GM20431 (cell line): ENCODE measurements at regions not wholly inside any gene's neighbourhood (a gene's known extent, or its start where the extent isn't known, plus 50 kb on each side); places are given as distances from the start of the nearest gene placed in this dataset.

Experiments
- in situ Hi-C: fragments of 300-500 bp; cut with MseI, MboI; formaldehyde crosslinking; loops from one replicate; pipeline ENCODE4 v1.15.0; 2020; ENCODE audit warnings: low sequenced_read_pairs; ENCODE audit not compliant: unreplicated experiment

- in situ Hi-C loops, result no loop called here
Observed at GRCh38 chr2:13877571-13877970, 754.9 kb upstream of the LRATD1 start.

GRCh38 chr2:13884291-13884976, 748.1 kb upstream of the LRATD1 start:
- in situ Hi-C loops, result no loop called here

- in situ Hi-C loops, result no loop called here
Observed at GRCh38 chr2:13901526-13901925, 731.0 kb upstream of the LRATD1 start.

- in situ Hi-C loops, result no loop called here
Observed at GRCh38 chr2:13905831-13906230, 726.7 kb upstream of the LRATD1 start.

GRCh38 chr2:13916066-13916465, 716.5 kb upstream of the LRATD1 start:
- in situ Hi-C loops, result no loop called here

DNA sequence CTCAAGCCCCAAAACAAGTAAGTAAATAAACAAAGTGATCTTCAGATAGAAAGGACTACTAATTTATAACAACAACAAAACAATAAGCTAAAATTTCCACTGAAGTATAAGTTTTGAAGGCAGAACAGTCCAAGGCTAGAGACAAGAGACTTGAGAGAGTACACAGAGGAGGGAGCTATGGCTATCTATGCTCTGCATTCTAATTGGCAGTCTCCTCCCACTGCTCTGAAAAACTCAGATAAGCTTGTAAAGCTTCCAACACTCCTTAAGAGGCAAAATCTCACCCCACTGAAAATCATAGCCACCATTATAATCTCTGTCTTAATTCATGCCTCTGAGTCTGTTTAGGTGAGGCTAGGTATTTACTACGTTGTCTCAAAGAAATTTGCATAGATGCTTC, 714.6 kb upstream of the LRATD1 start:
- in situ Hi-C loops, result no loop called here

GRCh38 chr2:13919981-13920382, 712.5 kb upstream of the LRATD1 start:
- in situ Hi-C loops, result no loop called here

GRCh38 chr2:13921245-13921644, 711.3 kb upstream of the LRATD1 start:
- in situ Hi-C loops, result no loop called here

DNA sequence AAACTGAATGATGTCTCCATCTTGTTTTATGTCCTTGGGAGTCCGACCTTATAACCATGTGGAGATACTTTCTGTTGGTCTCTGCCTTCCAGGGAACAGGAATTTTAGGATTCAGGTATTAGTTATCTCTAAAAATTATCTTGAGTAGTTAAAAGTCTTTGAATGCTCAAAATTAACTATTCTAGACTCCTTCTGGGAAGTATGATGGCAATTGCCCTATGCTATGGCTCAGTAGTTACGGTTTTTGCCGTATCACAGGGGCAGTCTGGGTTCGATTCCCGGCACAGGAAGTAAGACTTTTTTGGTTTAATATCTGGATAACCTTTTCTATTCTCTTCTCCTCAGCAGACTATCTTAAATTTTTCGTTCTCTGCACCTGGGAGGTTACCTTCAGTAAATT, 708.7 kb upstream of the LRATD1 start:
- in situ Hi-C loops, result no loop called here

GRCh38 chr2:13942111-13942510, 690.4 kb upstream of the LRATD1 start:
- in situ Hi-C loops, result no loop called here

DNA sequence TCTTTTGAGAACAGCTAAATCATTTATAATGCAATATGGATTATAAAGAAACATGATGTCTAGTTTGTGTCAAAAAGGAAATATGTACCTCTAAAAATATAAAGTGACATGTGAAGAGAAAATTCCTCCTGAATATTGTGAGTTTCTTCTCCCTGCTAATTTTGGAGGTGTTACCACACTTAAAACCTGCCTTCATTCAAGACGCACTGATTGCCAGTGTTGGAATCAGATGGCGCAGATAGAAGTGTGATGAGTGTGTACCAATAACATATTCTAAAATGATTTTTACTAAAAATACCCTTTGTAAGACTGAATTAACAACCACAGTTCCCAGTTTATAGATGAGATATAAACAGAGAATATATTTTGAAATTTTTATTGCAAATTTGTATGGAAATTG, 681.8 kb upstream of the LRATD1 start:
- in situ Hi-C loops, result no loop called here

- in situ Hi-C loops, result no loop called here
Observed at GRCh38 chr2:13968811-13969210, 663.7 kb upstream of the LRATD1 start.

GRCh38 chr2:13986119-13986720, 646.3 kb upstream of the LRATD1 start:
- in situ Hi-C loops, result no loop called here

DNA sequence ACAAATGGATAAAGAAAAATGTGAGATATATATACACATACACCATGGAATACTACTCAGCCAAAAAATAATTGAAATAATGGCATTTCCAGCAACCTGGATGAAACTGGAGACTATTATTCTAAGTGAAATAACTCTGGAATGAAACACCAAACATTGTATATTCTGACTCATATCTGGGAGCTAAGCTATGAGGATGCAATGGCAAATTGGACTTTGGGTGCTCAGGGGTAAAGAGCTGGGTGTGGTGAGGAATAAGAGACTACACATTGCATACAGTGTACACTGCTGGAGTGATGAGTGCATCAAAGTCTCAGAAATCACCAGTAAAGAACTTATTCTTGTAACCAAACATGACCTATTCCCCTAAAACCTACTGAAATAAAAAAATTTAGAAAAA, 636.0 kb upstream of the LRATD1 start:
- in situ Hi-C loops, result no loop called here

- in situ Hi-C loops, result no loop called here
Observed at GRCh38 chr2:14011190-14011589, 621.3 kb upstream of the LRATD1 start.

DNA sequence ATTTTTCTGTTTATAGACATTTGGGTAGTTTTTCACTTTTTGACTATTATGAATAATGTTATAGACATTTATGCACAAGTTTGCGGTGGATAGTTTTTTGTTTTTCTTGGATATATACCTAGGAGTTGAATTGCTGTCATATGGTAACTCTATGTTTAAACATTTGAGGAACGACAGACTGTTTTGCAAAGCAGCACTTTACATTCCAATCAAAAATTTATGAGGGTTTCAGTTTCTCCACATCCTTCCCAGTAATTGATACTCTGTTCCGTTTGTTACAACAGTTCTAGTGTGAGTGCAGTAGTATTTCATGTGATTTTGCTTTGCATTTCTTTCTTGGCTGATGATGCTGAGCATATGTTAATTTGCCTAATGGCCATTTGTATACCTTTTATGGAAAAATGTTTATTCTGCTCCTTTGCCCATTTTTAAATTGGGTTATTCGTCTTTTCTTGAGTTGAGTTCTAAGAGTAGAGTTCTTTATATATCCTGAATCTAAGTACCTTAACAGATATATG, 617.3 kb upstream of the LRATD1 start:
- in situ Hi-C loops, result no loop called here

- in situ Hi-C loops, result no loop called here
Observed at GRCh38 chr2:14016289-14016955, 616.1 kb upstream of the LRATD1 start.

DNA sequence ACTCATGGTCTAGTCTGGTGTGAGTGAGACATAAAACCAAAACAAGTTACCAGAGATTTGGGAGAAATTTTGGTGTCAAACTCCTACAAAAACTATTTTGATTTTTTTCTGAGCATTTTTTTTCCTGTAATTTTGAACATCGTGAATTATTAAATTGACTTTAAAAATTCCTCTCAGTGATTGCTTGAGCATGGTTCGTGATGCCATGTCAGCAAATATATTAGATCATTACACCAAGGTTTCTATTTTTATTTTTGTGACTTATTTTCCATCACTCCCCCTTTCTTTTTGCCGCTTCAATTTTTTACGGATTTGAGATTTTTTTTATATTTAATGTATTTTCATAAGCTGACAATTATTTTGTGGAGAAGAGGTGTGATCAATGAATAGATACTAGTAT, 613.9 kb upstream of the LRATD1 start:
- in situ Hi-C loops, result no loop called here

GRCh38 chr2:14023558-14023957, 609.0 kb upstream of the LRATD1 start:
- in situ Hi-C loops, result no loop called here

DNA sequence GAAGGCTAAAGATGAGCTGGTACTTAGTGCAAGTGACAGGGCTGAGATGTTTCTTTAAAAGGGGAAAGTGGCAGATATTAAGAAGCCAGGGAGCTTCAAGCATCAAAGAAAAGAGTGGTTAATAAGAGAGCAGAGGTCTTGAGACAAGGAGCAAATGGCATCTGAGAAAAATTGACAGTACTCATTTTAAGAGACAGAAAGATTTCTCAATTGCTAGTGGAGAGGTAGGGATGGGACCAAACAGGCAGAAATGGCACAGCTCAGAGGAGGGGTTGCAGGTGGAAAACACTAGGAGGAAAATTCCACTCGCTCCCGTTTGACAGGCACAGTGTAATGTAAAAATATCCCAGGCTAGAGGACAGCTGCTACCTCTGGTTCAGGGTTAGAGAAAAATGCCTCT, 593.4 kb upstream of the LRATD1 start:
- in situ Hi-C loops, result no loop called here

GRCh38 chr2:14047491-14047890, 585.0 kb upstream of the LRATD1 start:
- in situ Hi-C loops, result no loop called here
